ENCODE measurements at regions not wholly inside any gene's neighbourhood (a gene's known extent, or its start where the extent isn't known, plus 50 kb on each side); places are given as distances from the start of the nearest gene placed in this dataset.
A peak's percentile ranks its signal among the peaks of the same experiment; 100 is the strongest.
"Not testable (repeated sequence)": the region's sequence is repeated elsewhere in the genome, so short reads cannot be mapped to it uniquely, and the experiment has no call there.

DNA sequence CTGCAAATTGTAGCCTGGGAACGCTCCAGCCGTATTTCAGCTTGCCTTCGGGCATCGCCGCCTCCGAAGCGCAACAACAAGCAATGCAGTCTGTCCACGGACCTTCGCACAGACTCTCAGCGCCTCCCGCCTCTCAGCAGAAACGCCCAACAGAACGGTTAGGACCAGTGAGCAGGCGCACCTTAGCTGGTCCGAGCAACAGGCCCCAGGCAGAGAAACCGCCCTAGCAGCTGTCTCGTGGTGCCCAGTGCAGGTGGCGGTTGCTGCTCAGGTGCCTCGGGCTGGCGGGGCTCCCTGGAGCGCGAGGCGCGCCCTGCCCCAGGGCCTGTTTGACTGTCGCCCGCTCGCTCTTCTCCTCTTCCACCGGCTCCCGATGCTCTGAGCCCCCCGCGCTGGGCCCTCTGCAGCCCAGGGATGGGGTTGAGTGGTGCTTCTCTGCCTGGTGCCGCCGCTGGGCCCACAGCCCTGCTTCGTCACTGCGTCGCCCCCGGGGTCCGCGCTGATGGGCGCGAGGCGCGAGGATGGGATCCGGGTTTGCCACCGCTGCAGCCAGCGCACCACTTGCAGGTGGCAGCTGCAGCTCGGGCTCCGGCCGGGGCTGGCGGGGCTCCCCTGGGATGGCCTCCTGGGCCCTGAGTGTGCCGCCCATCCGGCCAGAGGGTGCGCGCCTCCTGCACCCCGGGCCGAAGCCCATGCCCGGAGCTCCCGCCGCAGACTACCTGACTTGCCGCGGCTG lies 268.4 kb upstream of the FRG2C start:
- no peak overlapping the region for H3K4me3 ChIP-seq (ENCODE audit: low read depth, low read length)
- TF ChIP-seq, protein P1, sequence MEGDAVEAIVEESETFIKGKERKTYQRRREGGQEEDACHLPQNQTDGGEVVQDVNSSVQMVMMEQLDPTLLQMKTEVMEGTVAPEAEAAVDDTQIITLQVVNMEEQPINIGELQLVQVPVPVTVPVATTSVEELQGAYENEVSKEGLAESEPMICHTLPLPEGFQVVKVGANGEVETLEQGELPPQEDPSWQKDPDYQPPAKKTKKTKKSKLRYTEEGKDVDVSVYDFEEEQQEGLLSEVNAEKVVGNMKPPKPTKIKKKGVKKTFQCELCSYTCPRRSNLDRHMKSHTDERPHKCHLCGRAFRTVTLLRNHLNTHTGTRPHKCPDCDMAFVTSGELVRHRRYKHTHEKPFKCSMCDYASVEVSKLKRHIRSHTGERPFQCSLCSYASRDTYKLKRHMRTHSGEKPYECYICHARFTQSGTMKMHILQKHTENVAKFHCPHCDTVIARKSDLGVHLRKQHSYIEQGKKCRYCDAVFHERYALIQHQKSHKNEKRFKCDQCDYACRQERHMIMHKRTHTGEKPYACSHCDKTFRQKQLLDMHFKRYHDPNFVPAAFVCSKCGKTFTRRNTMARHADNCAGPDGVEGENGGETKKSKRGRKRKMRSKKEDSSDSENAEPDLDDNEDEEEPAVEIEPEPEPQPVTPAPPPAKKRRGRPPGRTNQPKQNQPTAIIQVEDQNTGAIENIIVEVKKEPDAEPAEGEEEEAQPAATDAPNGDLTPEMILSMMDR (IDR thresholded peaks at IDR 0.05; ENCODE audit: low read depth, low read length) = no peak

DNA sequence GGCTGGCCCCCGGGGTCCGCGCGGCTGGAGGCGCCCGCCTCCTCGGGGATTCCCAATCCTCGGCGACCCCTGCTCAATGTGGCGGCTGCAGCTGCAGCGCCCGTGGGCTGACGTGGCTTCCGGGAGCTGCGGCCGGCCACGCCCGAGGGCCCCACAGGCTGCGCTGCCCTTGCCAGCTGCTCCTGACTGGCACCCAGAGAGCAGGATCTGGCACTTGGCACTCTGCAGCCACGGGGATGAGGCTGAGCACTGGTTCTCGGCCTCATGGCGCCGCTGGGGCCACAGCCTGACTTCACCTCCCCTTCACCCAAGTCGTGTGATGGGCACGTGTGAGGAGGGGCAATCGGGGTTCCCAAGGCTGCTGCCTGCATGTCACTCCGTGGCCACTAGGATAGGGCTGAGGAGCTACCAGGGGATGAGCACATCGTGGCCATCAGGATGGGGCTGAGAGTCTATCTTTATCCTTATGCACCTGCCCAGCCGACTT lies 267.8 kb upstream of the FRG2C start:
- no peak overlapping the region for H3K4me3 ChIP-seq (ENCODE audit: low read depth, low read length)
- TF ChIP-seq, protein P1 (IDR thresholded peaks at IDR 0.05; ENCODE audit: low read depth, low read length) = no peak

DNA sequence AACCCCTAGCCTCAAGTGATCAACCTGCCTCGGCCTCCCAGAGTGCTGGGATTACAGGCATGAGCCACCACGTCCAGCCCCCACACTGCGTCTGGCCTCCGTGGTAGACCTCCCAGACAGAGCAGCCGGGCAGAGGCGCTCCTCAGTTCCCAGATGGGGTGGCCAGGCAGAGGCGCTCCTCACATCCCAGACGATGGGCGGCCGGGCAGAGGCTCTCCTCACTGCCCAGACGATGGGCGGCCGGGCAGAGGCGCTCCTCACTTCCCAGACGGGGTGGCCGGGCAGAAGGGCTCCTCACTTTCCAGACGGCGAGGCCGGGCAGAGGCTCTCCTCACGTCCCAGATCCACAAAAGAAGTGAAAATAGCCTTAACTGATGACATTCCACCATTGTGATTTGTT lies 266.6 kb upstream of the FRG2C start:
- not testable (repeated sequence) for H3K4me3 ChIP-seq (ENCODE audit: low read depth, low read length)

GRCh38 chr3:75422101-75422945 lies 241.8 kb upstream of the FRG2C start:
- not testable (repeated sequence) for H3K4me3 ChIP-seq (ENCODE audit: low read depth, low read length)
- TF ChIP-seq, protein P1 (IDR thresholded peaks at IDR 0.05; ENCODE audit: low read depth, low read length) = peak; percentile 39

DNA sequence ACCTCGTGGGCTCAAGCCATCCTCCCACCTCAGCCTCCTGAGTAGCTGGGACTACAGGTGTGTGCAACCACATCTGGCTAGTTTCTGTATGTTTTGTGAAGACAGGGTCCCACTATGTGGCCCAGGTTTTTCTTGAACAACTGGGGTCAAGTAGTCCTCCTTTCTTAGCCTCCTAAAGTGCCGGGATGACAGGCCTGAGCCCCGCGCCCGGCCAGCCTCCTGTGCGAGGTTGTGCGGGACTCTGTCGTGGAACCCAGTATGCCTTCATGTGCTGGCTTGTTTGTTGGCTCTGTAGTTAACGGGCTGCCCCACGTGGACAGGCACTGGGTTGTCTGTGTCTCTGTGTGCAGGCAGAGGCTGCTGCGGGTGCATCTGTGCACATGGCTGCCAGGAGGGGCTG lies 238.7 kb upstream of the FRG2C start:
- H3K4me3 ChIP-seq (ENCODE audit: low read depth, low read length) = not testable (repeated sequence)

DNA sequence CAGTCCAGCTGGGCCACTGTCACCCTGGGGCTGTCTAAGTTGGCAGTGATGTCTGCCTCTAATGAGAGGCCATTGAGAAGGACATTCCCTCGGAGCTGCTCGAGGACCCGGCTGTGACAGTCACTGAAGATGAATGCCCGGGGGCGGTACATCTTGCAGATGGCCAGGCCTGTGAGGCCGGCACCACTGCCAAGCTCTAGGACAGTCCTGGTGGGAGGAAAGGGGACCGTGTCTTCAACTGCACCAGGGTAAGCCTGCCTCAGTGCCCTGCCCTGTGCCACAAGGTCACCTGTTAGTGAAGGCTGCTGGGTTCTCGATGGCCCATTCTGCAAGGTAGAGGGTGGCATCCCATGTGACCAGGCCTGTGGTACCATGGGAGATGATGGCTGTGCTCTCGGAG lies 236.6 kb upstream of the FRG2C start:
- not testable (repeated sequence) for H3K4me3 ChIP-seq (ENCODE audit: low read depth, low read length)

DNA sequence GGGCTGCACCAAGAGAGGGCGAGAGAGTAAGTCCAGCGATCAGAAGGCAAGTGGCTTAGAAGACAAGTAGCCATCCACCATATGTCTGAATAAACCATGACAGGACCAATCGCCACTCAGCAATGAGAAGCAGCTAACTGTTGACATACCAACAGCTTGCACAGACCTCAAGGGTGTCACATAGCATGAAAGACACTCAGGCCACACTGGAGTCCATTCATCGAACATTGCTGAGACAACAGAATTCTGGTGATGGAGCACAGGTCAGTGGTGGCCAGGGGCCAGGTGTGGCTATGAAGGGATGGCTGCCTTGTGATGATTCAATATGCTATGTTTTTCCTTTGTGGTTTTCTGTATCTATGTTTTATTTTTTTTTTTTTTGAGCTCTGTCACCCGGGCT lies 236.2 kb upstream of the FRG2C start:
- H3K4me3 ChIP-seq (ENCODE audit: low read depth, low read length) = not testable (repeated sequence)

- TF ChIP-seq, protein P1 (IDR thresholded peaks at IDR 0.05; ENCODE audit: low read depth, low read length) = peak; percentile 49
- not testable (repeated sequence) for H3K4me3 ChIP-seq (ENCODE audit: low read depth, low read length)
Observed at GRCh38 chr3:75429561-75430220, 234.4 kb upstream of the FRG2C start.

DNA sequence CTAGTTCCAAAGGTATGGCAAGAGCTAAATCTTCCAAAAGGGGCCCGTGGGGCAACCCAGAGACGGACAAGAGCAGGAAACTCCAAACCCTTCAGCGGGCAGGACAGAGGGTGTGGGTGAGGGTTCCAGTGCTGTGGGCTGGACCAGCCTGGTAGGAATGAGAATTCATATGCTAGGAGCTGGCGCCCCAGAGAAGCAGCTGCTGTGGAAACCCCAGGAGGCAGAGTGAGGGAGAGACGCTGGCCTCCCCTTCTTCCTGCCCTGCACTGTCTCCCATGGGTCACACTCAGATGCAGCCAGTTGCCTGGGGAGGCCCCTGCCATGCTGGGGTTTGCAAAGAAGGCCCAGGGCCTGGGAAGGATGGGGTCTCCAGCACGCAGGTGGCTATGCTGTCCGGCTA lies 233.7 kb upstream of the FRG2C start:
- not testable (repeated sequence) for H3K4me3 ChIP-seq (ENCODE audit: low read depth, low read length)

- not testable (repeated sequence) for H3K4me3 ChIP-seq (ENCODE audit: low read depth, low read length)
Observed at GRCh38 chr3:75431120-75431519, 233.0 kb upstream of the FRG2C start.

DNA sequence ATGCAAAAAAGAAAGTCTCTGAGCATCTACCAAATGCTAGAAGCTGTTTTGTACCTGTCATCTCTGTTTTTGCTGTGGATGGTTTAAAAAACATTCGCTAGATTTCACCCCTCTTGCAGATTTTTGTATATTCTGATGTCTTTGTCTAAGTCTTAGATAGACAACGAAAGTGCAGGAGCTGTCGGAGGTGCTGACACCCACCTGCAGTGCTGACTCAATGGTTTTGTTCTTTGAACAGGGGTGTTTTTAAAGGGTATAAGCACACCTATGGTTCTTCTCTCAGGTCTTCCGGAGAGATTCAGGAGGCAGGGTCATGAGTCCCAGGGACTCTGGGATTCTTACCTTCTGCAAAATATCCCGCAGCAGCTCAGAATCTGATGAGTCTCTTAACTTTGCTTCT lies 231.7 kb upstream of the FRG2C start:
- H3K4me3 ChIP-seq (ENCODE audit: low read depth, low read length) = not testable (repeated sequence)

GRCh38 chr3:75432885-75433284 lies 231.2 kb upstream of the FRG2C start:
- H3K4me3 ChIP-seq (ENCODE audit: low read depth, low read length) = not testable (repeated sequence)

DNA sequence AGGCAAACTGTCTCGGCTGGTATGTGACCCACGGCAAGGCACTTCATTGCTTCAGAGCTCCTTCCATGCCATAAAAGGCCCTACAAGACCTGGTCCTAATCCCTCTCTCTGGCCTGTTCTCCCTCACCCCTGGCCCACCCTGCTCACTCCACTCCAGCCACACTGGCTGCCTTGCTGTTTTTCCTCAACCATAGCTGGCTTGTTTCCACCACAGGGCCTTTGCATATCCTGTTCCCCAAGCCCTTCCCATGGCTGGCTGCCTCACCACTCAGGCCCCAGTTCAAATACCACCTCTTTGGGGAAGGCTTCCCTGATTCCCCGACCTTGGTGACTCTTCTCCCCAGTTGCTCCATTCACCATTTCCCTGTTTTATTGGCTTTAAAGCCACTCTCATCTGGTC lies 230.8 kb upstream of the FRG2C start:
- not testable (repeated sequence) for H3K4me3 ChIP-seq (ENCODE audit: low read depth, low read length)

- peak overlapping the region; percentile 57 for H3K4me3 ChIP-seq (ENCODE audit: low read depth, low read length)
Observed at GRCh38 chr3:75434276-75434912, 229.7 kb upstream of the FRG2C start.

Measured in WI38 (cell line).